ENCODE measurements at regions not wholly inside any gene's neighbourhood (a gene's known extent, or its start where the extent isn't known, plus 50 kb on each side); places are given as distances from the start of the nearest gene placed in this dataset.

GRCh38 chr5:5626412-5626811 lies 203.9 kb downstream of the ICE1 start:
- DNase-seq: no peak
- peaks cover 0 to 2% (median 0%) of the 10 kb centered on the region in 3 donors for H3K27me3 ChIP-seq (ENCODE audit: control insufficient read depth in 3 of 3, insufficient read depth in 3 of 3, low read length in 3 of 3)
- WGBS, 3 donors: 69 to 83% (median 81%) methylated on average over 1 of the region's 1 CpG
- H3K27ac ChIP-seq (ENCODE audit: low read depth in 1 of 3, low read length in 2 of 3): no peak overlapping the region
- no peaks in the 10 kb centered on the region for H3K36me3 ChIP-seq (ENCODE audit: control insufficient read depth in 3 of 3, insufficient read depth in 2 of 3, low read depth in 1 of 3, low read length in 3 of 3)
- H3K9me3 ChIP-seq (ENCODE audit: control insufficient read depth in 2 of 2, insufficient read depth in 1 of 2, low read depth in 1 of 2, low read length in 1 of 2): peaks cover 0 to 8% of the 10 kb centered on the region in 2 donors
- FAIRE-seq: no peak
- H3K4me3 ChIP-seq (ENCODE audit: low read depth in 1 of 3, low read length in 3 of 3): no peak overlapping the region
- H3K4me1 ChIP-seq (ENCODE audit: control insufficient read depth in 3 of 3, insufficient read depth in 2 of 3, low read depth in 1 of 3, low read length in 2 of 3): no peaks in the 10 kb centered on the region

- DNase-seq (no peak), FAIRE-seq (no peak)
- no peak overlapping the region for H3K27ac ChIP-seq (ENCODE audit: low read depth in 1 of 3, low read length in 2 of 3)
- H3K36me3 ChIP-seq (ENCODE audit: control insufficient read depth in 3 of 3, insufficient read depth in 2 of 3, low read depth in 1 of 3, low read length in 3 of 3): no peaks in the 10 kb centered on the region
- peaks cover 0 to 2% (median 0%) of the 10 kb centered on the region in 3 donors for H3K27me3 ChIP-seq (ENCODE audit: control insufficient read depth in 3 of 3, insufficient read depth in 3 of 3, low read length in 3 of 3)
- no peaks in the 10 kb centered on the region for H3K4me1 ChIP-seq (ENCODE audit: control insufficient read depth in 3 of 3, insufficient read depth in 2 of 3, low read depth in 1 of 3, low read length in 2 of 3)
- H3K4me3 ChIP-seq (ENCODE audit: low read depth in 1 of 3, low read length in 3 of 3): no peak overlapping the region
- H3K9me3 ChIP-seq (ENCODE audit: control insufficient read depth in 2 of 2, insufficient read depth in 1 of 2, low read depth in 1 of 2, low read length in 1 of 2): peaks cover 0 to 8% of the 10 kb centered on the region in 2 donors
- WGBS, 3 donors: 76 to 78% (median 76%) methylated on average over 3 of the region's 3 CpGs
Observed at GRCh38 chr5:5625491-5625890, 203.0 kb downstream of the ICE1 start.

GRCh38 chr5:5623397-5623796 lies 200.9 kb downstream of the ICE1 start:
- H3K4me1 ChIP-seq (ENCODE audit: control insufficient read depth in 3 of 3, insufficient read depth in 2 of 3, low read depth in 1 of 3, low read length in 2 of 3): no peaks in the 10 kb centered on the region
- no peak for DNase-seq
- no peak for FAIRE-seq
- H3K9me3 ChIP-seq (ENCODE audit: control insufficient read depth in 2 of 2, insufficient read depth in 1 of 2, low read depth in 1 of 2, low read length in 1 of 2): peaks cover 0 to 8% of the 10 kb centered on the region in 2 donors
- H3K27me3 ChIP-seq (ENCODE audit: control insufficient read depth in 3 of 3, insufficient read depth in 3 of 3, low read length in 3 of 3): peaks cover 0 to 4% (median 0%) of the 10 kb centered on the region in 3 donors
- no peak overlapping the region for H3K27ac ChIP-seq (ENCODE audit: low read depth in 1 of 3, low read length in 2 of 3)
- no peaks in the 10 kb centered on the region for H3K36me3 ChIP-seq (ENCODE audit: control insufficient read depth in 3 of 3, insufficient read depth in 2 of 3, low read depth in 1 of 3, low read length in 3 of 3)
- WGBS, 3 donors: 68 to 73% (median 70%) methylated on average over 2 of the region's 2 CpGs
- H3K4me3 ChIP-seq (ENCODE audit: low read depth in 1 of 3, low read length in 3 of 3): no peak overlapping the region

DNA sequence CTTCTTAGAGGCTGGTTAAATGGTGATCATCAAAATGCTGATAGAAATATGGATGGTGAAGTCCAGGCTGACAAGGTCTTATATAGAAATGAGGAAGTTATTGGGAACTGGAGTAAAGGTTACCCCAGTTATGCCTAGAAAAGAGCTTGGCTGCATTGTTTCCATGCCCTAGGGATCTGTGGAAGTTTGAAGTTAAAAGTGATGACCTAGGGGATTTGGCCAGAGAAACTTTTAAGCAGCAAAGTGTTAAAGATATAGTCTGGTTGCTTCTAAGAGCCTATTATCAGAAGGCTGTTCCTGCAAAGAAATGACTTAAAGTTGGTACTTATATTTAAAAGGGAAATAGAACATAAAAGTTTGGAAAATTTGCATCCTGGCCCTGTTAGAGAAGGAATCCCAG lies 200.3 kb downstream of the ICE1 start:
- H3K27me3 ChIP-seq (ENCODE audit: control insufficient read depth in 3 of 3, insufficient read depth in 3 of 3, low read length in 3 of 3): peaks cover 0 to 4% (median 0%) of the 10 kb centered on the region in 3 donors
- H3K4me1 ChIP-seq (ENCODE audit: control insufficient read depth in 3 of 3, insufficient read depth in 2 of 3, low read depth in 1 of 3, low read length in 2 of 3): no peaks in the 10 kb centered on the region
- FAIRE-seq (no peak), DNase-seq (no peak)
- H3K36me3 ChIP-seq (ENCODE audit: control insufficient read depth in 3 of 3, insufficient read depth in 2 of 3, low read depth in 1 of 3, low read length in 3 of 3): no peaks in the 10 kb centered on the region
- H3K9me3 ChIP-seq (ENCODE audit: control insufficient read depth in 2 of 2, insufficient read depth in 1 of 2, low read depth in 1 of 2, low read length in 1 of 2): peaks cover 0 to 8% of the 10 kb centered on the region in 2 donors
- no peak overlapping the region for H3K27ac ChIP-seq (ENCODE audit: low read depth in 1 of 3, low read length in 2 of 3)
- H3K4me3 ChIP-seq (ENCODE audit: low read depth in 1 of 3, low read length in 3 of 3): no peak overlapping the region

DNA sequence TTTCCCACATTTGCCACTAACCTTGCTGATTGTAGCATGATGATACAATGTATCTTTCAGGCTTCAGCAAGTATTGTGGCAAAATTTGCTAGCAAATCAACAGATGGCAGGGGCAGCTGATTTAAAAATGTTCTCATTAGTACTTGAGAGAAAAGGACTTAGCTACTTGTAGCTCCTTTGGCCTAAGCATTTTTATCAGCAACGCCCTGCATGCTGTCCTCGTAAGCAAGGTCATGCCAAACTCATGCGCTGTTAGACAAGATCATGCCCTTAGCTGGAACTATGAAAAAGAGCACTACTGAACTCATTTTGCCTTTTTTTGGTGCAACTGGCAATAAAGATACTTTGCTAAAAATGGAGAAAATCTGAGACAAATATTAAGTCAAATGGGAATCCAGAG lies 197.1 kb downstream of the ICE1 start:
- H3K9me3 ChIP-seq (ENCODE audit: control insufficient read depth in 2 of 2, insufficient read depth in 1 of 2, low read depth in 1 of 2, low read length in 1 of 2): peaks cover 0 to 8% of the 10 kb centered on the region in 2 donors
- peaks cover 0 to 2% (median 0%) of the 10 kb centered on the region in 3 donors for H3K27me3 ChIP-seq (ENCODE audit: control insufficient read depth in 3 of 3, insufficient read depth in 3 of 3, low read length in 3 of 3)
- DNase-seq (no peak), FAIRE-seq (no peak)
- no peaks in the 10 kb centered on the region for H3K36me3 ChIP-seq (ENCODE audit: control insufficient read depth in 3 of 3, insufficient read depth in 2 of 3, low read depth in 1 of 3, low read length in 3 of 3)
- 84 to 94% (median 86%) methylated on average over 3 of the region's 3 CpGs for WGBS, 3 donors
- H3K4me3 ChIP-seq (ENCODE audit: low read depth in 1 of 3, low read length in 3 of 3): no peak overlapping the region
- no peak overlapping the region for H3K27ac ChIP-seq (ENCODE audit: low read depth in 1 of 3, low read length in 2 of 3)
- H3K4me1 ChIP-seq (ENCODE audit: control insufficient read depth in 3 of 3, insufficient read depth in 2 of 3, low read depth in 1 of 3, low read length in 2 of 3): no peaks in the 10 kb centered on the region

DNA sequence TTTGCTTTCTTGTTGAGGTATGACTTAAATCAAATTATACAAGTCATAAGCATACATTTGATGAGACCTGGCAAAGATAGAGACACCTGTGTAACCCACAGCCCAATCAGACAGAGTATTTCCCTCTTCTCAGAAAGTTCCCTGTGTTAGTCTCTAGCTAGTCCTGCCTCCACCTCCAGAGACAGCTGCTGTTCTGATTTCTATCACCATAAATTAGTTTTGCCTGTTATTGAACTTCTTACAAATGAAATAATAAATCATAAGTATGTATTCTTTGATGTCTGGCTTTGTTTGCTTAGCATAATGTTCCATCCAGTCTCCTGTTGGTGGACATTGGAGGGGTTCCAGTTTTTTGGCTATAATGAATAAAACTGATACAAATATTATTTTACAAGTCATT lies 194.5 kb downstream of the ICE1 start:
- Histone ChIP-seq H3K9me3 (ENCODE audit: control insufficient read depth in 2 of 2, insufficient read depth in 1 of 2, low read depth in 1 of 2, low read length in 1 of 2) (no peaks in the 10 kb centered on the region), H3K27ac (ENCODE audit: low read depth in 1 of 3, low read length in 2 of 3) (no peak overlapping the region), H3K4me1 (ENCODE audit: control insufficient read depth in 3 of 3, insufficient read depth in 2 of 3, low read depth in 1 of 3, low read length in 2 of 3) (no peaks in the 10 kb centered on the region), H3K36me3 (ENCODE audit: control insufficient read depth in 3 of 3, insufficient read depth in 2 of 3, low read depth in 1 of 3, low read length in 3 of 3) (no peaks in the 10 kb centered on the region), H3K4me3 (ENCODE audit: low read depth in 1 of 3, low read length in 3 of 3) (no peak overlapping the region), H3K27me3 (ENCODE audit: control insufficient read depth in 3 of 3, insufficient read depth in 3 of 3, low read length in 3 of 3) (peaks cover 0 to 2% (median 0%) of the 10 kb centered on the region in 3 donors)
- no peak for DNase-seq
- FAIRE-seq: no peak

DNA sequence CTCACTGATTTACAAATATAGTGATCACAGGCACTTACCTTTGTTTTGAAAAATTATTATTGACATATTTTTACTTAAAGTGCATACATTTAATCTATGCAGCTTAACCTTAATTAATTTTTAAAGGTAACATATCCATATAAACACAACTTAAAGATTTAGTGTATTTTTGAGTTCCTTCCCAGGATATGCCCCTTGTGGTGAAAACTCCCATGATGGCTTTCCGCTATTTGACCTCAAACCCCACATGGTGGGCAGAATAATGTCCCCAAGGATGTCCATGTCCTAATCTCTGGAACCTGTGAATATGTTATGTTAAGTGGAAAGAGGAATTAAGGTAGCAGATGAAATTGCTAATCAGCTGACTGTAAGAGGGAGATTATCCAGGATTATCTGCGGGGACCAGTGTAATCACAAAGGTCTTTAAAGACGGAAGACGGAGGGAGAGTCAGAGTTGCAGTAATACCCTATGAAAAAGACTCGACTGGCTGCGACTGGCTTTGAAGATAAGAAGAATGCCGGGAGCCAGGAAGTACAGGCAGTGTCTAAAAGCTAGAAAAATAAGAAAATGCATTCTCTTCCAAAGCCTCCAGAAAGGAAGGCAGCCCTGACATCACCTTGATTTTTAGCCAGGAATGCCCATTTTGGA lies 193.9 kb downstream of the ICE1 start:
- Histone ChIP-seq H3K27me3 (ENCODE audit: control insufficient read depth in 3 of 3, insufficient read depth in 3 of 3, low read length in 3 of 3) (peaks cover 0 to 2% (median 0%) of the 10 kb centered on the region in 3 donors), H3K36me3 (ENCODE audit: control insufficient read depth in 3 of 3, insufficient read depth in 2 of 3, low read depth in 1 of 3, low read length in 3 of 3) (no peaks in the 10 kb centered on the region), H3K9me3 (ENCODE audit: control insufficient read depth in 2 of 2, insufficient read depth in 1 of 2, low read depth in 1 of 2, low read length in 1 of 2) (no peaks in the 10 kb centered on the region), H3K27ac (ENCODE audit: low read depth in 1 of 3, low read length in 2 of 3) (no peak overlapping the region), H3K4me3 (ENCODE audit: low read depth in 1 of 3, low read length in 3 of 3) (no peak overlapping the region), H3K4me1 (ENCODE audit: control insufficient read depth in 3 of 3, insufficient read depth in 2 of 3, low read depth in 1 of 3, low read length in 2 of 3) (no peaks in the 10 kb centered on the region)
- no peak for FAIRE-seq
- 10 to 29% (median 27%) methylated on average over 7 of the region's 7 CpGs for WGBS, 3 donors
- peak in 1 of 2 donors; percentile 37 for DNase-seq

GRCh38 chr5:5615569-5615968 lies 193.1 kb downstream of the ICE1 start:
- FAIRE-seq: no peak
- Histone ChIP-seq H3K27ac (ENCODE audit: low read depth in 1 of 3, low read length in 2 of 3) (no peak overlapping the region), H3K9me3 (ENCODE audit: control insufficient read depth in 2 of 2, insufficient read depth in 1 of 2, low read depth in 1 of 2, low read length in 1 of 2) (no peaks in the 10 kb centered on the region), H3K4me1 (ENCODE audit: control insufficient read depth in 3 of 3, insufficient read depth in 2 of 3, low read depth in 1 of 3, low read length in 2 of 3) (no peaks in the 10 kb centered on the region), H3K27me3 (ENCODE audit: control insufficient read depth in 3 of 3, insufficient read depth in 3 of 3, low read length in 3 of 3) (peaks cover 0 to 2% (median 0%) of the 10 kb centered on the region in 3 donors), H3K36me3 (ENCODE audit: control insufficient read depth in 3 of 3, insufficient read depth in 2 of 3, low read depth in 1 of 3, low read length in 3 of 3) (no peaks in the 10 kb centered on the region), H3K4me3 (ENCODE audit: low read depth in 1 of 3, low read length in 3 of 3) (no peak overlapping the region)
- 11 to 36% (median 27%) methylated on average over 1 of the region's 1 CpG for WGBS, 3 donors
- peak in 1 of 2 donors; percentile 53 for DNase-seq

All from small intestine (tissue), 7 donors.